Omental fat pad (tissue), 3 donors: ENCODE measurements at regions not wholly inside any gene's neighbourhood (a gene's known extent, or its start where the extent isn't known, plus 50 kb on each side); places are given as distances from the start of the nearest gene placed in this dataset.

Source experiments
- ATAC-seq: fragments of 150-250 bp; one replicate; pipeline ENCODE4 v1.9.1; 2016; ENCODE audit warnings: mild to moderate bottlenecking, moderate library complexity; ENCODE audit not compliant: low FRiP score
- DNase-seq: peaks from one replicate; pipeline ENCODE4 v3.0.0-alpha.2; 2019; ENCODE audit warnings: low spot score
- CTCF ChIP-seq, 3 donors: fragments of 450-650 bp; IDR thresholded peaks; one replicate each; pipeline ENCODE4 v1.5.1; 2016 to 2017; ENCODE audit warnings: antibody characterized with exemption in 3 of 3, mild to moderate bottlenecking in 3 of 3, moderate library complexity in 2 of 3

GRCh38 chr1:193762236-193762635, 575.8 kb upstream of the B3GALT2 start:
- TF ChIP-seq CTCF (IDR thresholded peaks at IDR 0.05), result no peak
- no peak for ATAC-seq
- no peak for DNase-seq

- no peak for DNase-seq
- no peak for ATAC-seq
- TF ChIP-seq CTCF (IDR thresholded peaks at IDR 0.05), result no peak
These were observed 569.0 kb upstream of the B3GALT2 start for GRCh38 chr1:193755441-193755840.

DNA sequence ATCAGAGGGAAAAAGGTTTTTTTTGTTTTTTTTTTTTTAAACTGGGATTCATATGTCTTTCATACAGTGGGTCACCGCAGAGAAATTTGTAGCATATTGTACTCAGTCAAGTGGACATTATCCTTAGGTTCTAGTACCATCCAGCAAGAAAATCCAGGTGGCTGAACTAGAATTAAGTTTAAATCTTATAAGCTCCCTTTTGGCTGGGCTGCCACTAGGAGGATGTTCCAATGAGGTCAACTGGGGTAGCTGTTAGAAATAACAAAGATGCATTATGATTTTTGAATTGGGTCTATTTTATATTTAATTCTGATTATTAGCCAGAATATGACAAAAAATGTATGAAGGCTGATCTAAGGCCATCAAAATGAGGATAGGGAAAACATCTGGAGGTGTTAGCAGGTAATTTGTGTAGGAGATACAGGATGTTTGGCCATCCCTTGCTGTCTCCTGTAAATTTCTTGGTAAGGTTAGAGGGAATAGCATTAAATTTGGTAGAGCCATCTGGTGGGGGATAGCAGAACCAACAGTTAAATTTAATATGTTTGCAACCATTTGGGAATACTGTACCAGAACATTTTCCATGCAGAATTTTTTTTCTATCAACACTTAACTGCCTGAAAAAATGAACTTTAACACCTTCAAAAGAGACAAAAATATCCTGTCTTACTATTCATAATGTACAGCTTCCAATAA, 568.5 kb upstream of the B3GALT2 start:
- no peak for TF ChIP-seq CTCF (IDR thresholded peaks at IDR 0.05)
- DNase-seq (no peak), ATAC-seq (no peak)

DNA sequence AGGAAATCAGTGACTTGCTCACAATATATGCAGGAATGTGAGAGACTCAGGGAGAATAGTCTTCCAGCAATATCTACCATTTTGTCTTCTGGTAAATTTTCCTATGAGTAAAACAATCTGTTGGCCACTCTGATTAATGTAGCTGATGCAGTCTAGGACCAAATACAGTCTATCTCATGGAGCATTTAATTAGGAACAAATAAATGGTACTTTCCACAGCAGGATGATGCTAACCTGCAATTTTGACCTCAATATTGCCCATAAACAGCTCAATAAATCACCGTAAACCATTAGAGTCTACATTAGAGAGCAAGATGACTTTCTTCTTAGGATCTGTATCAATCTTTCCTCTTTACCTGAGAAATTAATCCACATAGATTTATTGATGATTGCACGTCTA, 567.7 kb upstream of the B3GALT2 start:
- DNase-seq (no peak), ATAC-seq (no peak)
- no peak for TF ChIP-seq CTCF (IDR thresholded peaks at IDR 0.05)

DNA sequence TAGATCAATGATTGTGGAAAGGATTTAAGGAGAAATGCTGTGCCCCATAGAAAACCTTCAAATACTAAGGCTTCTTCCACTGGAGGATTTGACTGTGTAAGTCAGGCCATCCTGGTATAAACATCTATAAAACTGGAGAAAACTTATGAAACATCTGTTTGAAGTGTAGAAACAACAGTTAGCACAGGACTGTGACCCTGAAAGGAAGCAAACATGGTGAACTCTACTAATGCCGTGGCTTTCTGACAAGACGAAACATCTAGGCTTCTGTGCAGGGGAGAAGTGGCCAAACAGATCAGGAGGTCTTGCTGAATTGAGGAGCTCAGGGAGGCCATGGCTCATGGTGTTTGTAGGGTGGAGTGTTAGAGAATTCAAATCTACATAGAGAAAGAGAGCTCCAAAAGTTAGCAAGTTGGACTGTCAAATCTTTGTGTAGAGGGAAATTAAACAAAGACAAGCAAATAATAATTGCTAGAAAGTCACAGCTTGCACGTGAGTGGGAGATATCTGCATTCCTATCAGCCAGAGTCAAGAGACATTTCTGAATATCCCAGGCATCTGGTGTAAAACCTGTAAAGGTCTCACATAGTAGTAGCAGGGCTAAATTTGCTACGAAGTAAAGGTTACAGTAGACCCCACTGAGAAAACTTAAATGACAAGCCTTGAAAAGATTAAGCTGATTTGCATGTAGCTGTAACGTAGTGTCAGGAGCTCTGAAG, 566.8 kb upstream of the B3GALT2 start:
- ATAC-seq (no peak), DNase-seq (no peak)
- no peak for TF ChIP-seq CTCF (IDR thresholded peaks at IDR 0.05)

GRCh38 chr1:193749868-193750267, 563.5 kb upstream of the B3GALT2 start:
- TF ChIP-seq CTCF (IDR thresholded peaks at IDR 0.05), result no peak
- DNase-seq (no peak), ATAC-seq (no peak)

GRCh38 chr1:193747579-193747978, 561.2 kb upstream of the B3GALT2 start:
- no peak for TF ChIP-seq CTCF (IDR thresholded peaks at IDR 0.05)
- ATAC-seq (no peak), DNase-seq (no peak)
